ENCODE measurements at regions not wholly inside any gene's neighbourhood (a gene's known extent, or its start where the extent isn't known, plus 50 kb on each side); places are given as distances from the start of the nearest gene placed in this dataset.

DNA sequence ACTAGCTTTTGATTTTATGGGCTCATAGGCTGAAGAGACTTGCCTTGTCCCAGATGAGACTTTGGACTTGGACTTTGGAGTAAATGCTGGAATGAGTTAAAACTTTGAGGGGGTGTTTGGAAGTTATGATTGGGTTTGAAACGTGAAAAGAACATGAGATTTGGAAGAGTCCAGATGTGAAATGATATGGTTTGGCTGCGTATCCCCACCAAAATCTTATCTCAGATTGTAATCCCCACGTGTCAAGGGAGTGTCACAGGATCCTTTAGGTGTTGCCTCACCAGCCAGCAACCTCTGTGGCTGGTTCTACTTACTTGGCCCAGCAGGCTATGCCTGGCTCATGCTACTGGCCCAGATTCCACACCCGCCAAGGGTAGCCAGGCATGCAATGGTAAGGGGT, 119.6 kb upstream of the NPY start:
- H3K14ac ChIP-seq (replicated peaks; ENCODE audit: low read depth, low read length) = no peak overlapping the region
- no TSS peak for BruUV-seq (replicated peaks)

More for the DNA sequence above, 119.6 kb upstream of the NPY start:
- Histone ChIP-seq H4K91ac (ENCODE audit: insufficient read depth, low read depth, low read length) (no peak overlapping the region), H3K4me1 (ENCODE audit: control insufficient read depth, insufficient read depth, low read length) (no peaks in the 10 kb centered on the region), H3K27ac (ENCODE audit: insufficient read depth, low read length) (no peak overlapping the region), H2AK9ac (replicated peaks; ENCODE audit: low read depth, low read length, poor library complexity) (no peak overlapping the region), H3K4me3 (ENCODE audit: insufficient read depth, low read depth, low read length) (no peak overlapping the region), H2AK5ac (ENCODE audit: low read depth, low read length) (no peak overlapping the region), H2BK120ac (ENCODE audit: low read depth, low read length) (no peak overlapping the region), H3K27me3 (ENCODE audit: control insufficient read depth, insufficient read depth, low read length) (no peaks in the 10 kb centered on the region), H2BK15ac (ENCODE audit: low read depth, low read length) (no peak overlapping the region), H3K79me1 (ENCODE audit: low read depth in 1 of 2, low read length in 2 of 2) (no peaks in the 10 kb centered on the region), H3K23ac (ENCODE audit: low read depth, low read length) (no peak overlapping the region), H2BK20ac (ENCODE audit: low read depth, low read length) (no peak overlapping the region), H4K5ac (ENCODE audit: low read depth, low read length) (no peak overlapping the region), H2BK5ac (ENCODE audit: low read depth, low read length, poor library complexity, severe bottlenecking) (no peak overlapping the region), H3K9ac (ENCODE audit: low read depth, low read length) (no peak overlapping the region), H3K9me3 (ENCODE audit: control insufficient read depth, insufficient read depth, low read length) (peaks cover 3% of the 10 kb centered on the region; the same call in 1 of the 2 replicates), H3K9me1 (ENCODE audit: insufficient read depth, low read length) (no peaks in the 10 kb centered on the region), H4K8ac (ENCODE audit: low read depth in 2 of 2, low read length in 2 of 2) (no peak overlapping the region), H4K20me1 (ENCODE audit: insufficient read depth, low read length) (no peaks in the 10 kb centered on the region), H3K4me2 (ENCODE audit: low read depth, low read length) (no peak overlapping the region), H3K56ac (ENCODE audit: extremely low read depth, insufficient read depth, low read length) (no peak overlapping the region), H3K18ac (ENCODE audit: low read depth, low read length) (no peak overlapping the region), H3K36me3 (ENCODE audit: control insufficient read depth, insufficient read depth, low read length) (no peaks in the 10 kb centered on the region), H3K4ac (ENCODE audit: low read depth, low read length) (no peak overlapping the region), H2AFZ (replicated peaks; ENCODE audit: low read length, poor library complexity) (no peak overlapping the region)
- DNase-seq (no peak), ATAC-seq (ENCODE audit: low read depth) (no peak)
- intact Hi-C loops (cut with micrococcal nuclease) = no loop called here
- in situ Hi-C loops (cut with MboI; ENCODE audit: low sequenced_read_pairs) = no loop called here
- 100% methylated on average over 1 of the region's 4 CpGs; no CpG with 5 or more reads in 1 of the 2 experiments for WGBS, 2 experiments (ENCODE audit: extremely low coverage in 2 of 2, insufficient read length in 1 of 2)
- POLR2A ChIA-PET (ENCODE audit: unreplicated experiment) = no interaction called here
- no peak for TF ChIP-seq FOS (IDR thresholded peaks at IDR 0.05; ENCODE audit: low read depth, low read length)
- no peak for TF ChIP-seq RCOR1 (IDR thresholded peaks at IDR 0.05; ENCODE audit: insufficient replicate concordance, low read length)
- no peak for TF ChIP-seq MXI1 (IDR thresholded peaks at IDR 0.05; ENCODE audit: borderline replicate concordance, low read depth, low read length)
- TF ChIP-seq NFE2L2 (IDR thresholded peaks at IDR 0.05; ENCODE audit: low read depth, low read length) = no peak
- no peak for TF ChIP-seq CHD1 (IDR thresholded peaks at IDR 0.05; ENCODE audit: low read depth, low read length)
- TF ChIP-seq, protein P1, sequence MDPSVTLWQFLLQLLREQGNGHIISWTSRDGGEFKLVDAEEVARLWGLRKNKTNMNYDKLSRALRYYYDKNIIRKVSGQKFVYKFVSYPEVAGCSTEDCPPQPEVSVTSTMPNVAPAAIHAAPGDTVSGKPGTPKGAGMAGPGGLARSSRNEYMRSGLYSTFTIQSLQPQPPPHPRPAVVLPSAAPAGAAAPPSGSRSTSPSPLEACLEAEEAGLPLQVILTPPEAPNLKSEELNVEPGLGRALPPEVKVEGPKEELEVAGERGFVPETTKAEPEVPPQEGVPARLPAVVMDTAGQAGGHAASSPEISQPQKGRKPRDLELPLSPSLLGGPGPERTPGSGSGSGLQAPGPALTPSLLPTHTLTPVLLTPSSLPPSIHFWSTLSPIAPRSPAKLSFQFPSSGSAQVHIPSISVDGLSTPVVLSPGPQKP (IDR thresholded peaks at IDR 0.05; ENCODE audit: borderline replicate concordance, low read depth, low read length) = no peak
- no peak for TF ChIP-seq MAFK (IDR thresholded peaks at IDR 0.05; ENCODE audit: low read depth, low read length)
- TF ChIP-seq BHLHE40 (IDR thresholded peaks at IDR 0.05; ENCODE audit: low read depth, low read length) = no peak
- TF ChIP-seq CEBPB (IDR thresholded peaks at IDR 0.05; ENCODE audit: low read depth, low read length) = no peak
- no peak for TF ChIP-seq SMC3 (IDR thresholded peaks at IDR 0.05; ENCODE audit: low read depth, low read length)
- TF ChIP-seq, protein P2, sequence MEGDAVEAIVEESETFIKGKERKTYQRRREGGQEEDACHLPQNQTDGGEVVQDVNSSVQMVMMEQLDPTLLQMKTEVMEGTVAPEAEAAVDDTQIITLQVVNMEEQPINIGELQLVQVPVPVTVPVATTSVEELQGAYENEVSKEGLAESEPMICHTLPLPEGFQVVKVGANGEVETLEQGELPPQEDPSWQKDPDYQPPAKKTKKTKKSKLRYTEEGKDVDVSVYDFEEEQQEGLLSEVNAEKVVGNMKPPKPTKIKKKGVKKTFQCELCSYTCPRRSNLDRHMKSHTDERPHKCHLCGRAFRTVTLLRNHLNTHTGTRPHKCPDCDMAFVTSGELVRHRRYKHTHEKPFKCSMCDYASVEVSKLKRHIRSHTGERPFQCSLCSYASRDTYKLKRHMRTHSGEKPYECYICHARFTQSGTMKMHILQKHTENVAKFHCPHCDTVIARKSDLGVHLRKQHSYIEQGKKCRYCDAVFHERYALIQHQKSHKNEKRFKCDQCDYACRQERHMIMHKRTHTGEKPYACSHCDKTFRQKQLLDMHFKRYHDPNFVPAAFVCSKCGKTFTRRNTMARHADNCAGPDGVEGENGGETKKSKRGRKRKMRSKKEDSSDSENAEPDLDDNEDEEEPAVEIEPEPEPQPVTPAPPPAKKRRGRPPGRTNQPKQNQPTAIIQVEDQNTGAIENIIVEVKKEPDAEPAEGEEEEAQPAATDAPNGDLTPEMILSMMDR (conservative IDR thresholded peaks at IDR 0.05; ENCODE audit: low read depth, low read length) = no peak
- no peak for TF ChIP-seq RFX5 (IDR thresholded peaks at IDR 0.05; ENCODE audit: low read depth, low read length)
- TF ChIP-seq RAD21 (IDR thresholded peaks at IDR 0.05; ENCODE audit: low read length) = no peak
- TF ChIP-seq POLR2A (IDR thresholded peaks at IDR 0.05; ENCODE audit: low read depth, low read length) = no peak
- TF ChIP-seq MAZ (IDR thresholded peaks at IDR 0.05; ENCODE audit: borderline replicate concordance, low read depth, low read length) = no peak
- TF ChIP-seq, protein P3, sequence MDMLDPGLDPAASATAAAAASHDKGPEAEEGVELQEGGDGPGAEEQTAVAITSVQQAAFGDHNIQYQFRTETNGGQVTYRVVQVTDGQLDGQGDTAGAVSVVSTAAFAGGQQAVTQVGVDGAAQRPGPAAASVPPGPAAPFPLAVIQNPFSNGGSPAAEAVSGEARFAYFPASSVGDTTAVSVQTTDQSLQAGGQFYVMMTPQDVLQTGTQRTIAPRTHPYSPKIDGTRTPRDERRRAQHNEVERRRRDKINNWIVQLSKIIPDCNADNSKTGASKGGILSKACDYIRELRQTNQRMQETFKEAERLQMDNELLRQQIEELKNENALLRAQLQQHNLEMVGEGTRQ (IDR thresholded peaks at IDR 0.05; ENCODE audit: low read depth, low read length) = no peak
- CTCF ChIA-PET = no interaction called here
- dilution Hi-C loops (cut with HindIII; ENCODE audit: low sequenced_read_pairs, unreplicated experiment) = no loop called here

Measured in IMR-90 (cell line).